ENCODE measurements at regions not wholly inside any gene's neighbourhood (a gene's known extent, or its start where the extent isn't known, plus 50 kb on each side); places are given as distances from the start of the nearest gene placed in this dataset.

DNA sequence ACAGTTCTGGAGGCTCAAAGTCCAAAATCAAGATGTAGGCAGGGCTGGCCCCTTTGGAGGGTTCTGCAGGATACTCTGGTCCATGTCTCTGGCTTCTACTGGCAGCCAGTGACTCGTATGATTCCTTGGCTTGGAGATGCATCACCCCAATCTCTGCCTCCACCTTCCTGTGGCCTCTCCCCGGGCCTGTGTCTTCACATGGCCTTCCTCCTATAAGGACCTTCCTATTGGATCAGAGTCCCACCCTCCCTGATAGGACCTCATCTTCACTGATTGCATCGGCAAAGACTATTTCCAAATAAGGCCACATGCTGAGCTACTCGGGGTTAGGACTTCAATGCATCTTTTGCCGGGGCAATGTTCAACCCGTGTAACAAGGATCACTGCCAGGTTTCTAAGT lies 509.0 kb downstream of the CD83 start:
- DNase-seq: no peak

DNA sequence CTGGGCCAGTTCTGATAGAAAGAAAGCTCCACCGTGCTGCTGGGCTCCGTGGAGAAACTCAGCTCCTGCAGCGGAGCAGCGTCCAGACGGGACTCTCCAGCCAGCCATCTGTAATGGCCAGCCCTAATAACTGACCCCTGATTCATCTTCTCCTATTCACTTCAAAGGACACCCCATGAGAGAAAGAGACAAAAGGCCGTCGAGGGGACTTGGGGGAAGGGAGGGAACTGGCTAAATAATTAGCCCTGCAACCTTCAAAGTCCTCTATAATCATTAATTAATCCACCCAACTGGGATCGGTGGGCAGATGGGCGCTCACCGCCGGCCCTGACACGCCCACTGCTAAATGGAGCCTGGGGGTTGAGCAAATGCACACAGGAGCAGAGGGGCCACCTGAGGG lies 512.4 kb downstream of the CD83 start:
- DNase-seq: no peak

DNA sequence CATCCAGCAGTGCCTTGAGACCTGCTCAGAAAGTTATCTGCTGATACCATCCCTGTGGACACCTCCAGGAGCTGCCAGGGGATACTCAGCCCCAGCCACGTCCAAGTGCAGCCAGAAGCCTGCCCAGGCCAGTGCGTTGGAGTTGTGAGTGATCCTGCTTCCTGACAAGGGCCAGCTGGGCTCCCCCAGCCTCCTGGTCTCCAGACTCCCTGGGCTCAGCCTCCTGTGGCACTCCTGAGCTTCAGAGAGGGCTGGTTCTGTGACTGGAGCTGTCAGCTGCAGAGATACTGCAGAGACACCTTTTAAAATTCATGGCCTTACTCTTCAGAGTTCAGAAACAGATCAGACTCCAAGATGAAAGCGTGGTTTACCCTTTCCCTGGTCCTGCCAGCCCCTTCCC lies 515.9 kb downstream of the CD83 start:
- DNase-seq: no peak

DNA sequence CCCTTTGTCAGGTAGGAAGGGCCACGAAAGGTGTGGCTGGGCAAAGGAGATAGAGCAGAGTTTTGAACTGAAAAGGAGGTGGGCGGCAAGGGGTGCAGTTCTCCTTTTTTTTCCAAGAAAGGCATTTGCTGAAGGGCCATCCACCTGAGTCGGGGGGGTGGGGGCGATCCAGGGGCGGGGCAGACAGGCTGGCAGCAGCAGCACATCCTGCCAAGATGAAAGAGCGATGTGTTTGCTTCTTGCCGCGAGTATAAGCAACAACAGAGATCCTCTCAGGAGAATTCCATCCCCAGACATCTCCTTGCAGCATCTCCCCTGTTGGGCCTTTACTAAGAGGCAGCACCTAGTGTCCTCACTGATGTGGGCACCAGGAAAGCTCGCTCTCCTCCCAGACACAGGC lies 516.5 kb downstream of the CD83 start:
- DNase-seq: no peak

DNA sequence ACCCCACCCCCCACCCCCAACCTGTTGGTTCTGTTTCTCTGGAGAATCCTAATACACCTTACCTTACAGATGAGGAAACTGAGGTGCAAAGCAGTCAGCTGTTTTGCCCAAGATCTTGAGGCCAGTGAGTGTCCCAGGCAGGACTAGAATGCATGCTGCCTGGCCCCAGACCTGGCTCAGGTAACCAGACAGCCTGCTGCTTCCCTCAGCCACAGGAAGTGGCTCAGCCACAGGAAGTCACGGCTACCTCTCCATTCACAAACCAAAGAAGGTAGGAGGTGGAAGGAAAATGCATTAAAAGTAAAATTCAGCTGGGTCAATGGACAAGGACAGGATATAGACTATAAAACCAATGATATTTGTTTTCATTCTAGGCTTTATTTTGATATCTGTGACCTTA lies 517.6 kb downstream of the CD83 start:
- DNase-seq: no peak

DNA sequence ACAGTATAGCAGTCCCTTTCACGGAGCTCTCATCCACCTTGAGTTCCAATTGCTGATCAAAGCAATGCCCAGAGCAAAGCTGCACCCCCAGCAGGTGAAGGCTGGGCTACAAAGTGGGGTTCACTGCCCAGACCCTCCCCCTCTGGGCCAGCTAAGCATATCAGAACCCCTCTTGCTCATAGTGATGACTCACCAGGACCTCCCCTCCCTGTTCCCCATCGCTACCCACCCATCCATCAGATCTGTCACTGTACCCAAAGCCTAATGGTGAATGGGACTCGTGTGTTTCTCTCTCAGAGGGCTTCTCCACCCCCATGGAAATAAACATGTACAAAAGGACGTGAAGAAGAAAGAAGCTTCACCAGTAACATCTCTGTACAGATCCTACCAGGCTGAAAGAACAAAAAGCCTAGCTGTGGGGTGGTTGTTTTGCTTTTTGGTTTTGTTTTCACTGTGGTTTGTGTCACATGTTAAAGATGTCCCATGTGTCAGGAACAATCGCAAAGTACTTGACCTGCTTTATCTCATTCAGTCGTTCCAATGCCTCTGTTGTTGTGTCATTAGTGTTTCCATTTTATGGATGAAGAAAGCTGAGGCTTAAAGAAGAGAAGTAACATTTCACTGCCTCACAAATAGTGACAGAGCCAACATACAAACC lies 518.5 kb downstream of the CD83 start:
- DNase-seq: no peak

DNA sequence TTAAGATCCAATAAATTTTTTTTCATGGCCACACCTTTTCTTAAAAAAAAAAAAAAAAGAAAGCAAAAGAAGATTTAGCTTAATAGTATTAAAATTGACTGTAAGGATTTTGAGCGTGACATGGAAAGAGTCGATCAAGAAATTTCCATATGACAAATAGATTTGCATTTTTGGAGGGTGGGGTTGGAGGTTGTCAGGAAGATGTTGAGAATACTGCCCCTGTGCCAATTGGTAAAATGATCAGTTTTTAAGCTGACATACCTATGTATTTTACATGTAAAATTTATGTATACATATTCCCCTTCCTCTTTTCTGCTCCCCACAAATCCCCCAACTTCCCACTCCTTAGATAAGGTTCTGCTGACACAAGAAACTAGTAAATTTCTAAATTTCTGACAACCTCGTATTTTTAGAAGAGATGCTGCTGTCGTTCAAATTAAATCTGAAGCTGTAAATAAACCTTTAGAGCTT lies 520.9 kb downstream of the CD83 start:
- DNase-seq: no peak

DNA sequence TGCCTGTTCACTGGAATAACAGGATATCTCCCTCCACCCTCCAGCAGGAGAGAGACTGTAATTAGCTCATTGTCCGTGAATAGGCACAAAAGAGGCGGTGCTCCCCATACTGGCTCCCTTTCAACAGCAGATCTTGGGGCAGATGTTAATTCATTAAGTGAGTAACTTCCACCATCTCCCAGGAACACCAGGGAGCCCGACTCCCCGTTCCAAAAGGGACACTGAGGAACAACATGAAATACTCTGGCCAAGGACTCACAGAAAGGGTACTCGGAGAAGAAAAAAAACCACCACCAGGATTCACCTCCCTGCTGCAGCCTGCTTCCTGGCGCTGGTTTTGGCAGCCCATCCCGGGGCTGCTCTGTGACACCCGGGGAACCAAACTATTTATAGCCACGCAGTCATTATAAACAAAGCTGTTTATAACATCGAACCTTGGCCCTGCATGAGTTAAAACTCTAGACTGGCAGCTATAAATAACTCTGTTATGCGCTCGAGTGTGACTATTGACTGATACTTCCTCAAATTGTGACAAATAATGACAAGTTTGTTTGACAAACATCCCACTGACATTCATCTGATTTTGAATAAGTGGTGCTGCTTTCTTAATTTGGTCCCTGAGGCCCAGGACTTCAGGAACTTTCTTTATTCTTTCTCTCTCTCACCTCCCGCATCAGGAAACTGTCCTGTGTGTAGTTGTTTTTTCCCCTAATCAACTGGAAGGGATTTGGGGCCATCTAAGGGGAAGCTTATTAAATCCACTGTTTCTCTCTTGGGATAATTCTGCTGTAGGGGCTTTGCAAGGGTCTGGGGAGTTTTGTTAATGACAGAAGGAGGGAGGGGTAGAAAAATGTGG lies 521.6 kb downstream of the CD83 start:
- DNase-seq: peak; percentile 88

DNA sequence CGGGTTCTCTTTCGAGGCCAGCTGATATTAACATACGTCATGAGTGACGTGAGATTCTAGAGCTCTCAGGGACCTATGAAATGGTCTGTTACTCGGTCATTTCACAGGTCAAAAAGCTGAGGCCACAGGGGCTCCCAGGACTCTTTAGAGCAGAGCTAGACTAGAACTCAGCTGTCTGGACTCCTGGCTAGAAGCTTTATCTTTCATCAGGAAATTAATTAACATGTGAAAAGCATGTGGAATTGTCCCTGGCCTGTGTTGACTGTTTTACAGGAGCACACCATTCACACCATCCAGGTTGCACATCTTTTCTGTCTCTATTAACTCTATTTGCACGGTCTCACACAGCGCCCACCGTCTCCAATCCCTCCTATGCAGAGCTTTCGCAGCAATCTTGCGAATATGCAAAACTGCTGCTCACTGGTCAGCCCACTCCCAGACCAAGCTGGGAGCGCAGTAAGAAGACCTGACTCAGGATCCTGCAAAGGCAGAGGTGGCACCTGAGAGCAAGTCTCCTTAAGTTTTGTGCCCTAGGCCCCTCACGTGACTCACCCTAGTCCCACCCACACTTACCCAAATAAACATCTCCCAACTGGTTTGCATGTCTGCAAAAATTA lies 522.5 kb downstream of the CD83 start:
- no peak for DNase-seq

DNA sequence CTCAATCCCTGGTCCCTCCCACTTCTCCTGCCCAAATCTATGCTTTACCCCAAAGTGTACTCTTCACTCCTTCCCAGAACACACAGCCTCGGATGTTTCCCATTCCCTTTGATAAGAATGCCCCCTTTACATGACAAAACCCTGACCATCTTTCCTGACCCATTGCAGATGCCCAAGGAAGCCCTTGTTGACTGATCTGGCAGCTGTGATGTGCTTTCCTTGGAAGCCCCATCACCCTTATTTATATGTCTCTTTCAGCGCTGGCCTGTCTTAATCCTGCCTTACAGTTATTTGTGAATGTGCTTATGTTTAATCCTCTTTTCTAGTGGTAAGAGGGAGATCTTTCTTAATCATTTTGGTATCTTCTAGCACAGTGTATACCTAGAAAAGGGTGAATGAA lies 523.1 kb downstream of the CD83 start:
- no peak for DNase-seq

DNA sequence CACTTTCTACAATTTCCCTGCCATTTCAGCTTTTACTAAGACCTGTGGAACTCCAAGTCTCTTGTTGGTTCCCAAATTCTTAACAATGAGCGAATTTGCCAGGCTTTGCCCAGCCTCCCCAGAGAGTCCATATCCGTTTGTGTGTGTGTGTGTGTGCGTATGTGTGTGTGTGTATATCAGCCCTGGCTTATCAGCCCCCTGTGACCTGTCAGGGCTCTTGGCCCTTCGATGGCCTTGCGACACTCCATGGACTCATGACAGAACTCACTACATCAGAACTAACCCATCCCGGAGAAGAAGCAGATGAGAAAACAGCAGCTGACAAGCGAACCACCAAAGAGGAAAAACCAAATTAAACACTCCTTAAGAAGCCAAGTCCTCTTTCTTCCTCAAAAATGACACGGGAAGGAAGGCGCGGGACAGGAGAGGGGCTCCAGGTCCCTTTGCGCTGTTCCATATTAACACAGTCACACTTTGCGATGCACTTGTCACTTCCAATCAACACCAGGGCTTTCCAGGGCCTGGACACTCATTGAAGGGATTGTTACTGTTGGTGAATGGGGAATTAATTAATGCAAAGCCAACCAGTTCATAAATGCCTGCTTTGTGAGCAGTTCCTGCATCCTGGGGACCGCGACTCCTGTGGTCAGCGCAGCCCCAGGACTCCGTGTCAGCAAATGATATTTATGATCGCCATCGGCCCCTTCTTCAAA lies 524.0 kb downstream of the CD83 start:
- DNase-seq: no peak

DNA sequence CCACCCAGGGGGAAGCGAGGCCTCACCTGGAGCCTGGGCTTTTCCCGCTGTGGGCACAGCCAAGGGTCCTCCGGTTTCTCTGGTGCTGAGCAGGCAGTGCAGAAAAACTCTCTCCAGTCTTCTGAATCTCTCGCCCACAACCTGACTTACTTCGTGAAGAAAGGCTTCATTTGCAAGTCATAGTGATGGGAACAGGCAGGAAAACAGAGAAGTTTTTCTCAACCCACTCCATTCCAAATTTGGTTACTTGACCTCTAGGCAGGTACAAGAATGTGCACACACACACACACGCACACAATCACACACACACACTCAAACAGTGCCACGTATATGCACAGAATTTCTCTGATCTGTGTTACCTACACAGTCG lies 524.5 kb downstream of the CD83 start:
- DNase-seq: no peak

DNA sequence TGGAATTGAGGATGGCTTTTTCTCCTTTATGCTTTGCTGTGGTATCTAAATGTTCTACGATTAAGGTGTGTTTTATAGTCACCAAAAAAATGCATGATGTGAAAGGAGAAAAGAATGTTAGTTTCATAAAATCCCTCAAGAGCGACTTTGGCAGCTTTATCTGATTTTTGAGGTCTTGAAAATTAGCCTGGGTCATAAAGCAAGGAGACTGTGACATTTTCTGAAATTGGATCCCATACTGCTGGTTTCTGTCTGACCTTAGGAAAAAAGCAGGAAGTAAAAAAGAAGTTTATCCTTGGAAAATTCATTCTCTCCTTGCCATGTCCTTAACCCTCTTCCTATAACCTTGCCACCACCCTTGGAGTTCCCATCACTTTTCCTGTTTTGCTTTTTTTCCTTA lies 525.3 kb downstream of the CD83 start:
- DNase-seq: no peak

DNA sequence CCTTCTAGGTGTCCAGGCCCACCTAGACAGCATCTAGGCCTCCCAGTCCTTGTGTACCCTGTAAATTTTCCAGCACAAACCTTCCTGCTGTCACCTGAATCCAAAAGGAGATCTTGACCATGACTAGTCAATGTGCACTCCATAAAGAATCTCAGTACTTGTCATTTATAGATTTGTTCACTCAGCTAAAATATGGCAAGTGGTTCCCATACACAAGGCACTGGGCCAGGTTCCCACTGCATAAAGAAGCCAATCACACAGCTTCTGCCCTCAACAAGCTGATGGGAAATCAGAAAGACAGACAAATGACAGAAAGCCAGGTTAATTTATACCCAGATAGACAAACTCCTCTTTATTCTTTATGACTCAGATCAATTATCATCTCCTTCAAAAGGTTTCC lies 526.8 kb downstream of the CD83 start:
- no peak for DNase-seq

DNA sequence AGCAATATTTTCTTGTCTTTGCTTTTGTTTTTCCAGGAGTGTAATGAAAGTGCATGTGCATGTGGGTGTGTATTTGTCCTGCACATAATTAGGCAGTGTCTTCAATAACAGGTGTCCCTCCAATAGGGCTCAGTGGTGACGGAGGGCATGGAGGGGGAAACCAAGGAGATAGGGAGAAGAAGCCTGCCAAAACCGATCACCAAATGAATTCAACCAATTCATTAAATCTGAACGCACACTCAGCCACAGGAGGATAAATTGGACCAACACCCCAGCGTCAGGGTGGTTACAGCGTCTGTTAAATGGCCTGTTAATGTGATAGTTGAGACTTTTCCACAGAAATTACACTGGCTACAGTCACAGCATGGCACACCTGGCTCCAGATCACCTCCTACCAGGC lies 527.6 kb downstream of the CD83 start:
- DNase-seq: no peak

DNA sequence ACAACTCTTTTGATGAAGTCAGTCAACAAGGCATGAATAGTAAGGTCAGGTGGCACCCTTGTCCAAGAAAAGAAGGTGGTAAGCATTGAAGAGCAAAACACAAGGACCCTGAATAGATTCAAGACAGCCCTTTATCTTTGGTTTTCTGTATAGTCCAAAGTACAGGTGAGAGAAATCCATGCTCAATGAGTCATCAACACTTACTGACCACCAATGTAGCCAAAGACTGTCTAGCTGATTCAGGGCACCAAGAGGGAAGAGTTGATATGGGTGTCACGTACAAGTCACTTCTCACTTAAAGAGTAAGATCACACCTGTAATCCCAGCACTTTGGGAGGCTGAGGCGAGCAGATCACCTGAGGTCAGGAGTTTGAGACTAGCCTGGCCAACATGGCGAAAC lies 528.3 kb downstream of the CD83 start:
- no peak for DNase-seq

DNA sequence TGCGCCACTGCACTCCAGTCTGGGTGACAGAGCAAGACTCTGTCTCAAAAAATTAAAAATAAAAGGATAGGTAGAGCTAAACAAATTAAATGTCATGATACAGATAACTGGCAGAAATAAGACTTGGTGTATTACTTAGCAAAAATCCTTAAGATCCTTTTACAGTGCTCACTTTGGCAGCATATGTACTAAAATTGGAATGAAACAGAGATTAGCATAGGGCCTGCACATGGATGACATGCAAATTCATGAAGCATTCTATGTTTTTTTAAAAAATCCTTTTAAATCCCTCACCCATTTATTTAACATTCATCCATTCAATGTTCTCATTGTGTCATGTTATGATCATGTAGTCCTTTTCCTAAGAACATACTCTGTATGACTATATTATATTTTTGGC lies 528.8 kb downstream of the CD83 start:
- DNase-seq: no peak

DNA sequence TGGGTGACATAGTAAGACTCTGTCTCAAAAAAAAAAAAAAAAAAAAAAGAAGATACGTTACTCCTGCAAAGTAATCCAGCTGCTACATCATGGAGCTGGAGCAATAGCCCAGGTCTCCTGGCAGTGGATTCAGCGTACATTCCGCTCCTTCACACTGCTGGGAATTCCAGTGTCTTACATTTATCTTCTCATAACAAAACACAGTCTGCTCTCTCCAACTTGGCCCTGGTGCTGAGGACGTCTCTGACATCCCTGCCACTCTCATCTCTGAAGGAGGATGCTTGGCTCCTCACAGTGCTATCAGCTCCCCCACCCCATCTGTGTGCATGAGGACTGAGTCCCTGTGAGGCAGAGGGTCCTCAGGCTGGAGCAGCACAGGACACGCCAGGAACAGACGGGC lies 529.8 kb downstream of the CD83 start:
- no peak for DNase-seq

DNA sequence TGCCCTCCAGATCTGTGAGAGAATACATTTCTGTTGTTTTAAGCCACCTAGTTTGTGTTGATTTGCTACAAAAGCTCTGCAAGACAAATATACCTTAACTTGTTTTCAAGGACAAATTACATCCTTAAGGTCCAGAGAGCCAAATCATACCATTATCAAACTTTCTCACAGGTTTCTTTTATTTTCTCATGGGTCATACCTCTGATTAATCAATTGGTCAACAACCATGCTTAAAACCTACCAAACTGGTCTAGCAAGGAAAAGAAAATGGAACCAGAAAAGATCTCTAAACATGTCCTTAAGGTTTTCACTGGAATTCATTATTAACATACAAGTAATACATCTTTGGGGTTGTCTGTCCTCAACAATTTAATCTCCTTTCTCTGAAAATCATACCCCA lies 535.0 kb downstream of the CD83 start:
- DNase-seq: no peak

DNA sequence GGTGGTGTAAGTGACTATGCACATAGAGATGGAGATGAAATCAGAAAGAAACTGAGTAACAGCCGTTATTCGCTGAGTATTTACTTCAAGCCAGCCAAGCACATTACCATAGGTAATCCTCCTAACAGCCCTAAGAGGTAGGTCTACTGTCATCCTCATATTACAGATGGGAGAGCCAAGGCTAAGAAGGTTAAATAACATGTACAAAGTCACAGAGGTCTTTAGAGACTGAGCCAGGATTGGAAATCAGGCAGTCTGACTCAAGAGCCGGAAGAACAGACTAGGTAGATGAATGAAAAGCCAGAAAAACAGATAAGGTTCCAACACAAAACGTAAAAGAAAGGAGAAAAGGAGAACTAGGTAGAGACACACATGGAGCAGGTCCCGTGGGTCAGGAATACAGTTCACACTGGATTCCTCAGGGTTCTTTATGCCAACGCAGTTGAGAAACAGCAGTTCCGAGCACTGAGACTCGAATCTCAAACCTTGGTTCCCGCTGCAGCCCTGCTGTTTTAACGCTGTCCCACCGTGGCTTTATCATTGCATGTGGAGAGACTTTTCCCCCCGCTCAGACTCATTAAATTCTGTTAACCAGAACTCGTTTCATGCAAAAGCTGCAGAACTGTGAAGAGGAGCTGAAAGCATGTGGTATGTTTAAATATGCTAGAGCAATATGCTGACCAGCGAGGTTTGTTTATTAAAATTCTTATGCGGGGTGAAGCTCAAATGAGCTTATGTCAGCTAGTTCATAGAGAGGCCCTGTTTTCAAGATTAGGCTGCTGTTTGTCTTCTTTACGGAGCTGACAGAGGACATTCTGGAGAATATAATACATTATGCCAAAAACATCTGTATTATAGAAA lies 537.9 kb downstream of the CD83 start:
- no peak for DNase-seq

DNA sequence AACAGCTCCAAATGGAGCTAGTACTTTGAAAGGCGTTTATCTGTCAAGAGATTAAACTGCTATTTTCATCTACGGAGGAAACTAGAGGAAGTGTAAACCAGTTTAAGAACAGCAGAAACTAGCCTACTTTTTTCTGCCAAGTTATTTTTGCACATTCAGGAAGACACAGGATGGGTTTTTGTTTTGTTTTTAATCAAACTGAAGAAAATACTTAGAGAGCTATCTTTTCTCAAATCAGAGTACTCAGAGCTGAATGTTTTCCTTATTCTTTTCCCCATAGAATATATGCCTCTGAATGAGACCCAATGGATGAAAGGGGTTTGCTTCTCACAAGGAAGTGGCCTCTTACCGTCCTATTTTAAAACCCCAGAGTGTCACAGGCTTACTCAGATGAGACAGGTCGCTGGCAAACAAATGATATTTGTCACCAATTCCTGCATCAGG lies 538.5 kb downstream of the CD83 start:
- DNase-seq: no peak

DNA sequence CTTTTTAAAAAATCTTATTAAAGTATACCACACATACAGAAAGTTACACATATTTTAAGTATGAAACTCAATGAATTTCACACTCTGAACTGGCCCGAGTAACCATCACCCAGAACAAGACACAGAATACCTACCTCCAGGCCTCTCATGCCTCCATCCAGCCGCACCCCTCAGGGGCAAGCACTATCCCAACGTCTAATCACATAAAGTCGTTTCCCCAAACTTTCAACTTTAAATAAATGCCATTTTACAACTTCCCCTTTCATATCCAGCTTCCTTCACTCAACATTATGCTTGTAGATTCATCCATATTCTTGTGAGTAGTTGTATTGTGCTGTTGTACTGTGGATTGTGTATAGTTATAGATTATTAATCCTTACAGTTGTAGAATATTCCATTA lies 539.1 kb downstream of the CD83 start:
- no peak for DNase-seq

DNA sequence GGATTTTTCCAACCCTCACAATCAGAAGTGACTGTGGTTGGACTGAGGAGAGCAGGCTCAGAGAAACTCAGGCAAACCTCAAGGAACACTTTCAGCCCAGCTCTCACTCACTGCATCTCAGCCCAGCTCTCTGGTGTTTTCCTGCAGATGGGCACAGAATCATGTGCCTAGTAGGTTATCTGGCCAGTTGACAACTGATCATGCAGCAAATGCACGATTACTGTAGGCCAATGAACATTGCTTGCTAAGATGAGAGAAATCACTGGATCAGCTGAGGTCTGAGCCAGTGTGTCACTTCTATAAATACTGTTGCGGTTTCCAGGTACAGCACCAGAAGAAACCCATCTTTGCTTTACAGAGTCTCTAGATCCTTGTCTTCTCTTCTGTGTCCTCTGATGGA lies 540.5 kb downstream of the CD83 start:
- DNase-seq: no peak
